ENCODE measurements at regions not wholly inside any gene's neighbourhood (a gene's known extent, or its start where the extent isn't known, plus 50 kb on each side); places are given as distances from the start of the nearest gene placed in this dataset.

GRCh38 chr1:234877761-234878160, 250.9 kb downstream of the TOMM20 start (continued):
- TF ChIP-seq PPARD (CRISPR knock-in tag; IDR thresholded peaks at IDR 0.05) (no peak), MECOM (CRISPR knock-in tag; IDR thresholded peaks at IDR 0.05) (peak; percentile 3; the same call in 1 of the 2 replicates), TEAD4 (IDR thresholded peaks at IDR 0.05; ENCODE audit: low read length) (no peak), TEAD4 (CRISPR knock-in tag; IDR thresholded peaks at IDR 0.05; ENCODE audit: borderline replicate concordance) (no peak), KDM1A (IDR thresholded peaks at IDR 0.05) (no peak), ETV5 (CRISPR knock-in tag; IDR thresholded peaks at IDR 0.05; ENCODE audit: low read depth) (no peak), STAG1 (CRISPR knock-in tag; IDR thresholded peaks at IDR 0.05; ENCODE audit: borderline replicate concordance) (no peak; the same call in 1 of the 2 replicates), ZNF23 (CRISPR knock-in tag; IDR thresholded peaks at IDR 0.05) (no peak), DDX20 (tag; IDR thresholded peaks at IDR 0.05; ENCODE audit: low read depth) (peak; percentile 22; the same call in 1 of the 2 replicates), SRSF9 (IDR thresholded peaks at IDR 0.05; ENCODE audit: borderline replicate concordance, low read depth, low read length) (no peak), GATAD2A (IDR thresholded peaks at IDR 0.05) (no peak), RERE (CRISPR knock-in tag; IDR thresholded peaks at IDR 0.05; ENCODE audit: borderline replicate concordance) (no peak), MEIS2 (IDR thresholded peaks at IDR 0.05; ENCODE audit: partially characterized antibody) (no peak)
- TF ChIP-seq, protein P1, sequence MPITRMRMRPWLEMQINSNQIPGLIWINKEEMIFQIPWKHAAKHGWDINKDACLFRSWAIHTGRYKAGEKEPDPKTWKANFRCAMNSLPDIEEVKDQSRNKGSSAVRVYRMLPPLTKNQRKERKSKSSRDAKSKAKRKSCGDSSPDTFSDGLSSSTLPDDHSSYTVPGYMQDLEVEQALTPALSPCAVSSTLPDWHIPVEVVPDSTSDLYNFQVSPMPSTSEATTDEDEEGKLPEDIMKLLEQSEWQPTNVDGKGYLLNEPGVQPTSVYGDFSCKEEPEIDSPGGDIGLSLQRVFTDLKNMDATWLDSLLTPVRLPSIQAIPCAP (CRISPR knock-in tag; IDR thresholded peaks at IDR 0.05; ENCODE audit: borderline replicate concordance) = no peak
- TF ChIP-seq, protein P2, sequence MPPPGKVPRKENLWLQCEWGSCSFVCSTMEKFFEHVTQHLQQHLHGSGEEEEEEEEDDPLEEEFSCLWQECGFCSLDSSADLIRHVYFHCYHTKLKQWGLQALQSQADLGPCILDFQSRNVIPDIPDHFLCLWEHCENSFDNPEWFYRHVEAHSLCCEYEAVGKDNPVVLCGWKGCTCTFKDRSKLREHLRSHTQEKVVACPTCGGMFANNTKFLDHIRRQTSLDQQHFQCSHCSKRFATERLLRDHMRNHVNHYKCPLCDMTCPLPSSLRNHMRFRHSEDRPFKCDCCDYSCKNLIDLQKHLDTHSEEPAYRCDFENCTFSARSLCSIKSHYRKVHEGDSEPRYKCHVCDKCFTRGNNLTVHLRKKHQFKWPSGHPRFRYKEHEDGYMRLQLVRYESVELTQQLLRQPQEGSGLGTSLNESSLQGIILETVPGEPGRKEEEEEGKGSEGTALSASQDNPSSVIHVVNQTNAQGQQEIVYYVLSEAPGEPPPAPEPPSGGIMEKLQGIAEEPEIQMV (tag; conservative IDR thresholded peaks at IDR 0.05; ENCODE audit: low read depth) = no peak
- TF ChIP-seq, protein P3, sequence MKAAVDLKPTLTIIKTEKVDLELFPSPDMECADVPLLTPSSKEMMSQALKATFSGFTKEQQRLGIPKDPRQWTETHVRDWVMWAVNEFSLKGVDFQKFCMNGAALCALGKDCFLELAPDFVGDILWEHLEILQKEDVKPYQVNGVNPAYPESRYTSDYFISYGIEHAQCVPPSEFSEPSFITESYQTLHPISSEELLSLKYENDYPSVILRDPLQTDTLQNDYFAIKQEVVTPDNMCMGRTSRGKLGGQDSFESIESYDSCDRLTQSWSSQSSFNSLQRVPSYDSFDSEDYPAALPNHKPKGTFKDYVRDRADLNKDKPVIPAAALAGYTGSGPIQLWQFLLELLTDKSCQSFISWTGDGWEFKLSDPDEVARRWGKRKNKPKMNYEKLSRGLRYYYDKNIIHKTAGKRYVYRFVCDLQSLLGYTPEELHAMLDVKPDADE (conservative IDR thresholded peaks at IDR 0.05; ENCODE audit: control insufficient read depth, low read depth, low read length) = 0 out of 2 replicates have a peak, but pooled peaks have one; percentile 19
- TF ChIP-seq, protein P4, sequence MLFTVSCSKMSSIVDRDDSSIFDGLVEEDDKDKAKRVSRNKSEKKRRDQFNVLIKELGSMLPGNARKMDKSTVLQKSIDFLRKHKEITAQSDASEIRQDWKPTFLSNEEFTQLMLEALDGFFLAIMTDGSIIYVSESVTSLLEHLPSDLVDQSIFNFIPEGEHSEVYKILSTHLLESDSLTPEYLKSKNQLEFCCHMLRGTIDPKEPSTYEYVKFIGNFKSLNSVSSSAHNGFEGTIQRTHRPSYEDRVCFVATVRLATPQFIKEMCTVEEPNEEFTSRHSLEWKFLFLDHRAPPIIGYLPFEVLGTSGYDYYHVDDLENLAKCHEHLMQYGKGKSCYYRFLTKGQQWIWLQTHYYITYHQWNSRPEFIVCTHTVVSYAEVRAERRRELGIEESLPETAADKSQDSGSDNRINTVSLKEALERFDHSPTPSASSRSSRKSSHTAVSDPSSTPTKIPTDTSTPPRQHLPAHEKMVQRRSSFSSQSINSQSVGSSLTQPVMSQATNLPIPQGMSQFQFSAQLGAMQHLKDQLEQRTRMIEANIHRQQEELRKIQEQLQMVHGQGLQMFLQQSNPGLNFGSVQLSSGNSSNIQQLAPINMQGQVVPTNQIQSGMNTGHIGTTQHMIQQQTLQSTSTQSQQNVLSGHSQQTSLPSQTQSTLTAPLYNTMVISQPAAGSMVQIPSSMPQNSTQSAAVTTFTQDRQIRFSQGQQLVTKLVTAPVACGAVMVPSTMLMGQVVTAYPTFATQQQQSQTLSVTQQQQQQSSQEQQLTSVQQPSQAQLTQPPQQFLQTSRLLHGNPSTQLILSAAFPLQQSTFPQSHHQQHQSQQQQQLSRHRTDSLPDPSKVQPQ (CRISPR knock-in tag; IDR thresholded peaks at IDR 0.05; ENCODE audit: borderline replicate concordance) = no peak

Data from K562 (cell line).